ENCODE measurements at regions not wholly inside any gene's neighbourhood (a gene's known extent, or its start where the extent isn't known, plus 50 kb on each side); places are given as distances from the start of the nearest gene placed in this dataset.
A peak's percentile ranks its signal among the peaks of the same experiment; 100 is the strongest.

GRCh38 chr5:2183154-2184025 lies 300.7 kb upstream of the IRX4 start:
- intact Hi-C loops (cut with micrococcal nuclease) = no loop called here
- Histone ChIP-seq H3K9me3 (replicated peaks) (no peaks in the 10 kb centered on the region), H3K4me1 (no peaks in the 10 kb centered on the region), H3K27ac (replicated peaks) (peak overlapping the region; percentile 51), H3K27me3 (ENCODE audit: low read depth) (peaks cover 43% of the 10 kb centered on the region), H3K36me3 (no peaks in the 10 kb centered on the region), H3K4me3 (no peak overlapping the region)
- TF ChIP-seq CTCF (IDR thresholded peaks at IDR 0.05; ENCODE audit: borderline replicate concordance) = no peak
- no peak for DNase-seq

- H3K4me1 ChIP-seq = no peaks in the 10 kb centered on the region
- no peak overlapping the region for H3K27ac ChIP-seq (replicated peaks)
- H3K27me3 ChIP-seq (ENCODE audit: low read depth) = peaks cover 49% of the 10 kb centered on the region
- intact Hi-C loops (cut with micrococcal nuclease) = no loop called here
- DNase-seq = no peak
- no peaks in the 10 kb centered on the region for H3K9me3 ChIP-seq (replicated peaks)
- TF ChIP-seq CTCF (IDR thresholded peaks at IDR 0.05; ENCODE audit: borderline replicate concordance) = no peak
- H3K36me3 ChIP-seq = no peaks in the 10 kb centered on the region
- H3K4me3 ChIP-seq = no peak overlapping the region
Observed at GRCh38 chr5:2182020-2182419, 299.3 kb upstream of the IRX4 start.

- Histone ChIP-seq H3K27me3 (ENCODE audit: low read depth) (peaks cover 45% of the 10 kb centered on the region), H3K36me3 (no peaks in the 10 kb centered on the region), H3K4me1 (no peaks in the 10 kb centered on the region), H3K9me3 (replicated peaks) (no peaks in the 10 kb centered on the region), H3K4me3 (no peak overlapping the region), H3K27ac (replicated peaks) (no peak overlapping the region)
- no peak for DNase-seq
- intact Hi-C loops (cut with micrococcal nuclease) = no loop called here
- TF ChIP-seq CTCF (IDR thresholded peaks at IDR 0.05; ENCODE audit: borderline replicate concordance) = no peak
Observed at GRCh38 chr5:2181557-2181956, 298.8 kb upstream of the IRX4 start.

- TF ChIP-seq CTCF (IDR thresholded peaks at IDR 0.05; ENCODE audit: borderline replicate concordance) = no peak
- Histone ChIP-seq H3K4me3 (no peak overlapping the region), H3K36me3 (no peaks in the 10 kb centered on the region), H3K27ac (replicated peaks) (no peak overlapping the region), H3K9me3 (replicated peaks) (no peaks in the 10 kb centered on the region), H3K4me1 (no peaks in the 10 kb centered on the region), H3K27me3 (ENCODE audit: low read depth) (peaks cover 42% of the 10 kb centered on the region)
- DNase-seq = no peak
- intact Hi-C loops (cut with micrococcal nuclease) = no loop called here
Observed at GRCh38 chr5:2181149-2181548, 298.4 kb upstream of the IRX4 start.

- H3K9me3 ChIP-seq (replicated peaks) = no peaks in the 10 kb centered on the region
- no peak for TF ChIP-seq CTCF (IDR thresholded peaks at IDR 0.05; ENCODE audit: borderline replicate concordance)
- H3K4me3 ChIP-seq = no peak overlapping the region
- H3K27ac ChIP-seq (replicated peaks) = no peak overlapping the region
- no peaks in the 10 kb centered on the region for H3K36me3 ChIP-seq
- intact Hi-C loops (cut with micrococcal nuclease) = no loop called here
- H3K4me1 ChIP-seq = no peaks in the 10 kb centered on the region
- no peak for DNase-seq
- H3K27me3 ChIP-seq (ENCODE audit: low read depth) = peaks cover 42% of the 10 kb centered on the region
Observed at GRCh38 chr5:2180456-2180855, 297.7 kb upstream of the IRX4 start.

All from left ventricle myocardium inferior (tissue), 1 donor.